ENCODE measurements at regions not wholly inside any gene's neighbourhood (a gene's known extent, or its start where the extent isn't known, plus 50 kb on each side); places are given as distances from the start of the nearest gene placed in this dataset.

- TF ChIP-seq CTCF (IDR thresholded peaks at IDR 0.05; ENCODE audit: insufficient read depth, low read length, poor library complexity, severe bottlenecking) (no peak), EZH2phosphoT487 (conservative IDR thresholded peaks at IDR 0.05; ENCODE audit: low read length) (no peak)
These were observed 121.6 kb upstream of the EPHA5 start for GRCh38 chr4:65791812-65792308.

Measured in SU-DHL-6 (cell line).